RCC 7860 (cell line): ENCODE measurements at regions not wholly inside any gene's neighbourhood (a gene's known extent, or its start where the extent isn't known, plus 50 kb on each side); places are given as distances from the start of the nearest gene placed in this dataset.
A peak's percentile ranks its signal among the peaks of the same experiment; 100 is the strongest.

ENCODE experiments used
- DNase-seq: peaks from one replicate; pipeline ENCODE4 v3.0.0-alpha.2; 2015; ENCODE audit warnings: low spot score
- FAIRE-seq: peaks from 2 replicates; lab custom pipeline; 2012; peaks lifted over from hg19 to GRCh38; lab: Jason Lieb, UNC

- DNase-seq, result no peak
Observed at GRCh38 chr6:132972254-132972653, 157.9 kb downstream of the RPS12 start.

GRCh38 chr6:132972971-132973370 is 158.6 kb downstream of the RPS12 start:
- no peak for DNase-seq
- FAIRE-seq, result no peak

More at GRCh38 chr6:132972254-132972653, 157.9 kb downstream of the RPS12 start:
- no peak for FAIRE-seq

GRCh38 chr6:132973514-132973993 is 159.2 kb downstream of the RPS12 start:
- DNase-seq (no peak), FAIRE-seq (no peak)

GRCh38 chr6:132974122-132974521 is 159.8 kb downstream of the RPS12 start:
- no peak for FAIRE-seq
- no peak for DNase-seq

- FAIRE-seq (no peak), DNase-seq (no peak)
Observed at GRCh38 chr6:132977413-132977812, 163.0 kb downstream of the RPS12 start.

GRCh38 chr6:132978685-132979084 is 164.3 kb downstream of the RPS12 start:
- FAIRE-seq, result no peak
- DNase-seq, result no peak

GRCh38 chr6:132993738-132994137 is 179.4 kb downstream of the RPS12 start:
- FAIRE-seq (no peak), DNase-seq (no peak)

- no peak for FAIRE-seq
- no peak for DNase-seq
Observed at GRCh38 chr6:132995009-132995408, 180.6 kb downstream of the RPS12 start.

GRCh38 chr6:132995432-132995831 is 181.1 kb downstream of the RPS12 start:
- DNase-seq (no peak), FAIRE-seq (no peak)

- FAIRE-seq, result no peak
- no peak for DNase-seq
Observed at GRCh38 chr6:132998418-132998817, 184.0 kb downstream of the RPS12 start.

GRCh38 chr6:133001040-133001565 is 186.7 kb downstream of the RPS12 start:
- FAIRE-seq, result peak; percentile 50

GRCh38 chr6:133004304-133004884 is 190.0 kb downstream of the RPS12 start:
- FAIRE-seq, result no peak

More at GRCh38 chr6:133001040-133001565, 186.7 kb downstream of the RPS12 start:
- DNase-seq, result peak; percentile 21

GRCh38 chr6:133012774-133013173 is 198.4 kb downstream of the RPS12 start:
- DNase-seq (no peak), FAIRE-seq (no peak)

More at GRCh38 chr6:133004304-133004884, 190.0 kb downstream of the RPS12 start:
- no peak for DNase-seq

GRCh38 chr6:133016631-133017030 is 202.3 kb downstream of the RPS12 start:
- no peak for DNase-seq
- FAIRE-seq, result no peak

GRCh38 chr6:133017581-133017980 is 203.2 kb downstream of the RPS12 start:
- no peak for DNase-seq

GRCh38 chr6:133026705-133027104 is 212.3 kb downstream of the RPS12 start:
- no peak for DNase-seq
- no peak for FAIRE-seq

More at GRCh38 chr6:133017581-133017980, 203.2 kb downstream of the RPS12 start:
- peak; percentile 44 for FAIRE-seq

- FAIRE-seq, result no peak
Observed at GRCh38 chr6:133033263-133033662, 207.9 kb upstream of the EYA4 start.

GRCh38 chr6:133034509-133035206 is 206.5 kb upstream of the EYA4 start:
- FAIRE-seq (no peak), DNase-seq (no peak)

More at GRCh38 chr6:133033263-133033662, 207.9 kb upstream of the EYA4 start:
- DNase-seq, result no peak

GRCh38 chr6:133040094-133040802 is 200.9 kb upstream of the EYA4 start:
- FAIRE-seq (no peak), DNase-seq (no peak)

- DNase-seq, result no peak
- no peak for FAIRE-seq
Observed at GRCh38 chr6:133040803-133041419, 200.2 kb upstream of the EYA4 start.

- DNase-seq, result no peak
Observed at GRCh38 chr6:133042550-133043120, 198.5 kb upstream of the EYA4 start.

More at GRCh38 chr6:133042550-133043120, 198.5 kb upstream of the EYA4 start:
- FAIRE-seq, result no peak
